HG02943 (cell line): ENCODE measurements at regions not wholly inside any gene's neighbourhood (a gene's known extent, or its start where the extent isn't known, plus 50 kb on each side); places are given as distances from the start of the nearest gene placed in this dataset.
"Not testable (repeated sequence)": the region's sequence is repeated elsewhere in the genome, so short reads cannot be mapped to it uniquely, and the experiment has no call there.

Experiments
- ATAC-seq: cut with Tn5 transposase; IDR thresholded peaks from one replicate; pipeline ENCODE4 v1.9.1; 2021; ENCODE audit warnings: mild to moderate bottlenecking, low read depth, moderate library complexity; ENCODE audit not compliant: unreplicated experiment

DNA sequence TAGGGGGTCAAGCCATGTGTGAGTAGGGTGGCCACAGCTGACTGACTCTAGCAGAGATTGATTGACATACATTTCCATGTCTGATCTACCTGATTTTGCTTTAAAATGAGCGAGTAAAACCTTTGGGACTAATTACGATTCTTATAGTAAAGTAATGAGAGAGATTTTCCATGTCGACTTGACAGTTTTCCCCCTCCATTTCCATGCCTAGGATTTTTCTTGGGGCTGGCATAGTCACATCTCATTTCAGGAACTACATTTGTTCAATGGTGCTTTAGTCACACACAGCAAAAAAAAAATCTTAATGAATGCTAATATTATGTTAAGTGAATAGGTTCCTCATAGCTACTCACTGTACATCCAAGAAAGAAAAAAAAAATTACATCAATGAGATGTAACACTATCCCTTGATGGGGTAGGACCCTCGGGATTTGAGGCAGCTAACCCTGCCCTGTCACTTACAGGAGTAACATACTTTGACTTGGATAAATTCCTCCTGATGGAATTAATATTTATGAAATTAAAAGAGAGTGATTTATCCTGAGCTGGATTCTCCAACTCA, 690.9 kb downstream of the TDRD15 start:
- ATAC-seq, result no peak

DNA sequence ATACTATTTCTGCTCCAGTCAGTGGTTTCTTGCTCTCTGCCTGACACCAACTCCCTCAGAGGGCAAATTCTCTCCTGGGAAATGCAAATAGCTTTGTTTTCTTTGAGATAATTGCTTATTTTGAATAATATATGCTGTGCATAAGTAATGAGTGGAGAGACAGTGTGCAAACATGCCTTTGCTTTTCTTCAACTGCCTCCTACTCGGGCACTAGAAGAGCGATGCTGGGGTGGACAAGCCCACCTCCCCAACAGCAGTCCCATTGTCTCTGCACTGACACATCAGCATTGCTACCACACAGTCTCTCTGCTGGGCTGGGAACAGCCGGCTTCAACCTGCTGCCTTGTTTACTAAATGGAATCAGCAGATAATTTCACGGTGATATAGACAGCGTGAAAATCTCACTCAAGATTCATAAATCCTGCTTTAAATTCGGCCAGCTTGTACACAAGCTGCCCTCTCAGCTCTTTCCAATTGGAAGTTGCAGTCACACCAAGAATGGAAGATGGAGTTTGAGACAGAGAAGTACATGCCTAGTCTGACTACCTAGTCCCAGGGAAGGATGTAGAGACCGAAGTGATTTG, 694.5 kb downstream of the TDRD15 start:
- ATAC-seq, result no peak

DNA sequence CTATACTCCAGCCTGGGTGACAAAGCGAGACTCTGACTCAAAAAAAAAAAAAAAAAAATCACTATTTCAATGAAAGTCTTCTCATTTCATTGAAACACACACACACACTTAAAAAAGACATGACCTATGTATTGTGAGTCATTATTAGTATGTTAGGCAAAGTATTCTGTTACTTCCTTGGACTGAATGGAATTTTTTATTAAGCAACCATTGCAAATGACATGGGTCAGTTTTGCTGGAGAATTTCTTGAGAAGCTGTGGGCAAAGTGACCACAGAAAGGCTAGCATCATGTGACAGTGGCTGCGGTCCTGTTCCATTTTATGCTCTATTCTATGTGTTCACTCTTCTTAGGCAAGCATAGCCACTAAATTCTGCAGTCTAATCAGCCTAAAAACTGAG, 695.7 kb downstream of the TDRD15 start:
- ATAC-seq, result no peak

DNA sequence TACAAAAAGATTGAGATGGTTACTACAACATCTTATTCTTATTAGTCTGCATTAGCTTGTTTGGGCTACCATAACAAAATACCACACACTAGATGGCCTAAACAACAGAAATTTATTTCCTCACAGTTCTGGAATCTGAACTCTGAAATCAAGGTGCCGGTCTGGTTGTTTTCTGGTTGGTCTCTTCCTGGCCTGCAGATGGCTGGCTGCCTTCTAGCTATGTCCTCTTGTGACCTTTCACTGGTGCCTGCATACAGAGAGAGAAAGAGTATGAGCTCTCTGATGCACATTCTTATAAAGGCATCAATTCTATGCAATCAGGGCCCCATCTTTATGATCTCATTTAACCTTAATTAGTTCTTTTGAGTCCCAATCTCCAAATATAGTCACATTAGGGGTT, 696.5 kb downstream of the TDRD15 start:
- ATAC-seq, result no peak

DNA sequence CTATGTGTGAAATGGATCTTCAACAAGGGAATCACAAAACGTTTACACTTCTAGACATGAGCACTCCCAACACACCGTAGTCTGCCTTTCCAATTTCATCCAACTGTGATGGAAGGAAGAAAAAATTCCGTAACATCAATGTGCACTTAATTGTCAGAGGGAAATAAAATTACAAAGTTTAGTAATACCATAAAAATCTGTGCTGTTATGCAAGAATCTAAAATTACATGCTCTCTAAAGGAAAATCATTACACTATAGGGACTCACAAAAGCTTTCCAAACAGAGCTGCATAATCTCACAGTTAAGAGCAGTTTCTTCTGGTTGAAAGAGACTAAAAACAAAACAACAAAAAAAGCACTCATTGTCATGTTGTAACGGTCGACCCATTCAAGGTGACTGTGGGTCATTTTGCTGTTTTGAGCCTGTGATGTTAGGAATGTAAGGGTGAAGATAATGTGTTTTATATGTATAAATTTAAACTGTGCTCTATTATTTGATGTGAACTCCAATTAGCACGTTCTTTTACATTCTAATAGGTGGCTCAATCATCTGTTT, 698.0 kb downstream of the TDRD15 start:
- no peak for ATAC-seq

DNA sequence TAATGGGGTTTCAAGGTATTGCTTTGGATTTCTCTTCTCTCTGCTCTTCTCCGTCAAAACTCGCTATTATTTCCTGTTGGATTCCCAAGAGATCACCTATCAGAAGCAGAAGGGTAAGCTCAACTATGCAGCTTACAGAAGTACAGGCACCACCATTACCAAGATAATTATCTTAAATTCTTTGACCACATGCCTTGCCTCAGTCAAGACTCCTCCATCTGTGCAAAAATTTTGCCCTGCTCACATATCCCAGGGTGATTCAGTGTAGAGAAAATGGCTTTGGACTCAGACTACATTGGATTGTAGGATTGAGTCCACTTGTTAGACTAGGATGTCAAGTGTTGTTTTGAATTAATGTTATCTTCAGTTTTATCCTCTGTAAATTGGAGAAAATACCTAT, 698.7 kb downstream of the TDRD15 start:
- no peak for ATAC-seq

DNA sequence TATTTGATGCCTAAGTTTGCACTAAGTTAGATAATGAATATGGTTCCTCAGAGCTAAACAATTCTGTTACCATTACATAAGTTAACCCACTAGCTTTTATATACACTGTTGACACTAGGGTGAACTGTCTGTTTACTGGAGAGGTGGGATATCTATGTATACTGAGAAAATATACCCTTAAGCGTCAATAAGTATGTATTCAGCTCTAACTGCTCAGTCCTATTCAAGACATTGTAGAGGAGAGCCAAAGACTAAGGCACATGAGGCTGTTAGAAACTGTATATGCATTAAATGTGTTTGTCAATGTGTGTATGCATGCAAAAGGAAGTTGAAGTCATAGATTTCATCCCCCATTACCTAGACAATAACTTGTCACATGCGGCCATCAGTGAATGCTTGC, 710.0 kb downstream of the TDRD15 start:
- no peak for ATAC-seq

DNA sequence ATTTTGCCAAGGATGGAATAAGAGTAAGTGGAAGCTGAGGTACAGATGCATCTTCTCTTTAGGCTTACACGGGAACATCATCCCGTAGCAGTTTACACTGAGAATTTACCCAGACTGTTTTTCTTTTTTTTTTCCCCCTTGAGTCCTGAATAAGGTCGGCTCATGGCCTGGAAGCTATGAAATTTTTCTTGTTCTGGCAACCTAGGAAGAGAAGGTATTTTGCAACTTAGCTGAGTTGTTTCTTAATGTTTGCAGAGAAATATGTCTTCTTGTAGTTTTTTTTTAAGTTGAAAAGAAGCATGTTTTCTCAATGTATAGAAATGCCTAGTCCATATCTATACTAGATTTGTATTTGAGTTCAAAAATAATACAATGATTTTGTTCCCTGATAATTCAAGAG, 712.5 kb downstream of the TDRD15 start:
- ATAC-seq, result no peak

DNA sequence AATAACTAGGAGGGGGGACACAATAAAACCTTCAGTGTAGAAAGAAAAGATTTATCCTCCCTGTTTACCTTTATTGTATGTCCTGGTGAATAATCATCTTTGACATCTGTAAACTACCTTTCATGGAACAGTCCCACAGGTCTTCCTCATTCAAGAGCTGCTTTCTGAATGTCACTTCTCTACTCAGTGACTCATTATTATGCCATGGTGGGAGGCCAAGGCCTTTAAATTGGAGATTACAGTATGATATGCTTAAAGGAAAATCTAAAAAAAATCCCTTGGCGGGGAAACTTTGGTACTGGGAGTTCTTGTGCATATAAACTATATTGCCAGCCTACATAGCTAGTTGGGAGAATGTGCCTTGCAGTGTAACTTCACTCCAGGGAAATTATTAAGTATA, 713.0 kb downstream of the TDRD15 start:
- no peak for ATAC-seq

DNA sequence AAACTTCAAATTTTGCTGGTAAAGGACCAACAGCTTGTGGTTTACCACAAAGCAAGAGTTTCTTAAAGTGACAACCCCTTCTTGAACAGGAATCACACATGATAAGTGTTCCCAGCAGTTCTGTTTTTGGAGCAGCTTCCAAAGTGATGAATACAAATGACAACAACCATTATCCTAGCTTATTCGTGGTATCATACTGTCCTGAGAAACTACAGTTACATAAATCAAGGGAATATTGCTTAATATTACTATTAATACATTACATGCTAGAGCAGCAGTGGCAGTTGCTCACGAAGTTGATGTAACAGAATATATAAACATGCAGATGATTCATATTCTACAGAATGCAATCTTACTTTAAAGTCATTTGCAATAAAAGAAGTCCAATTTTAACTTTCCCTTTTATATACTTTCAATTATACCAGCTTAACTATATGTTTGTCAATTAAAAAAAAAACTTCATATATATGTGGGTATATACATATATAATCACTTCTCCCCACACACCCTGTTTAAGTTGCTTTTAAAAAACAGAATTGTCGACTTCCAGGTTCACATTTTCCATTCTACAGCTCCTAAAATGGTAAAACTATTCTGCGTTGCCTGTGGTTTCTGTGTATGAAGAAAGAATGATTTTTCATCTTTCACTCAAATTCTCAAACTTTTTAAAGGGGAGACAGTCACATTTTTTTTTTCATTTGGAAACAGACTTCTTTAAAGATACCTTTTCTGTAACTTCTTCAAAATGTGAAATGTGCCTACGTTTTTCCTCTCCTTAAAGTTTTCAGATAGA, 713.6 kb downstream of the TDRD15 start:
- ATAC-seq, result no peak

DNA sequence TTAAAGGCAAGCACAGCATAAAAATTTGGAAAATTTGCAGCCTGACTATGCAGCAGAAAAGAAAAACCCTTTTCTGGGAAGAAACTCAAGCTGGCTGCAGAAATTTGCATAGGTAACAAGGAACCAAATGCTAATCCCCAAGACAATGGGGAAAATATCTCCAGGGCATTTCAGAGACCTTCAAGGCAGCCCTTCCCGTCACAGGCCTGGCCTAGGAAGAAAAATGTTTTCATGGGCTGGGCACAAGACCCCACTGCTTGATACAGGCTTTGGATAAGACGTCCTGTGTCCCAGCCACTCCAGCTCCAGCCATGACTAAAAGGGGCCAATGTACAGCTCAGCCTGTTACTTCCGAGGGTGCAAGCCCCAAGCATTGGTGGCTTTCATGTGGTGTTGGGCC, 717.6 kb downstream of the TDRD15 start:
- no peak for ATAC-seq

DNA sequence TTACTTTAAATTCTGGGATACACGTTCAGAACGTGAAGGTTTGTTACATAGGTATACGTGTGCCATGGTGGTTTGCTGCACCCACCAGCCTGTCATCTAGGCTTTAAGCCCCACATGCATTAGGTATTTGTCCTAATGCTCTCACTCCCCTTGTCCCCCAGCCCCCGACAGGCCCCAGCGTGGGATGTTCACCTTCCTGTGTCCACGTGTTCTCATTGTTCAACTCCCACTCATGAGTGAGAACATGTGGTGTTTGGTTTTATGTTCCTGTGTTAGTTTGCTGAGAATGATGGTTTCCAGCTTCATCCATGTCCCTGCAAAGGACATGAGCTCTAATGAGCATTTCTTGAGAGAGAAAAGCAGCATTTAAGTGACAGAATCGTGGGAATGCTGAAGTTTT, 726.6 kb downstream of the TDRD15 start:
- not testable (repeated sequence) for ATAC-seq

DNA sequence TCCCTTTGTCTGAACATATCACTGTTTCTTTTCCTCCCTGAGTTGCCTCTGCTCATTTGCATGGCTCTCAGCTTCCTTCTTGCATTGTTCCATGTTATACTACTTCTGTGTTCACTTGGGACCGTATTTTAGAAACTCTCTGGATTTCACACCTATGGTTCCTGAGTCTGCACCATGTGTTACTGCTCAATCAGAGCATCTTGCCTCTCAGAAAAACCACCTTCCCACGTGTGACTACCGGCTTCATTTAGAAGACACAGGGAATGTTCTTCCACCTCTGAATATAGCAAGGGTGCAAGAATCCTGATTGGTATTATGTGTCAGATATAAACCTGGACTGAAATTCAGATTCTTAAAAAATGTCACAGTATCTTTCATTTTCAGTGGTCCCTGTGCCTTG, 731.2 kb downstream of the TDRD15 start:
- no peak for ATAC-seq

DNA sequence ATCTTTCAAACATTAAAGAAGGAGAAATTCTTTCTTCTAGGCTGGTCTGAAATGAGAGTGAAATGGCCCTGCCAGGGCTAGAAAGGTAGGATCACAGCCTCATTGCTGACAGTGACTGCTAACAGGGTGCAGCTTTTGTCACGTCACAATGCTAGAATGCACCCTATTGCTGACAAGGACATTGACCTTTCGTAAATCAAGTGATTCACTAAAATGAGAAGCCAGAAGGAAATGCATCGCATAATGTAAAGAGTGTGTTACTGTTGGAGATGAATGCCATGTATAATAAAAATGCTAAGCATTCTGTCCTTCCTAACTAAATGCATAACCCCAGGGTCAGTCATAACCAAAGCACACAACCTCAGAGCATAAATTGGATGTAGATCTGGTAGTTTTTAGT, 732.9 kb downstream of the TDRD15 start:
- ATAC-seq, result no peak

DNA sequence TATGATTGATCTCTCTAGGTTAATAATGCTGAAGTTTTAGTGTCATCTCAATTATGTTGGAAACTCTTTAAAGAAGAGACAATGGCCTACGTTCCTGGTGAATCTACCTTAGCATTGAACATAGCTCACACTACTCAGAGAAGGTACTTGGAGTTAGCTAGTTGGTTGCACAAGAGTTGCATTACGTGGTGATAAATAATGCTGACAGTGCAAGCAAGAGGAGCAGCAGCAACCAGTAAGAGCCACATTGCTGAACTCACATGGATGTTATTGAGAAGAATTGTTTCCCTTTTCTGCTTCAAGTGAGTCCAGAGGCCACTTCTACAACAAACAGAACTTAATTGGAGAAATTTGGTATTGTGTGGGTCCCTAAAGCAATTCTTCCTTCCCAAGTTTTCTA, 737.1 kb downstream of the TDRD15 start:
- no peak for ATAC-seq

DNA sequence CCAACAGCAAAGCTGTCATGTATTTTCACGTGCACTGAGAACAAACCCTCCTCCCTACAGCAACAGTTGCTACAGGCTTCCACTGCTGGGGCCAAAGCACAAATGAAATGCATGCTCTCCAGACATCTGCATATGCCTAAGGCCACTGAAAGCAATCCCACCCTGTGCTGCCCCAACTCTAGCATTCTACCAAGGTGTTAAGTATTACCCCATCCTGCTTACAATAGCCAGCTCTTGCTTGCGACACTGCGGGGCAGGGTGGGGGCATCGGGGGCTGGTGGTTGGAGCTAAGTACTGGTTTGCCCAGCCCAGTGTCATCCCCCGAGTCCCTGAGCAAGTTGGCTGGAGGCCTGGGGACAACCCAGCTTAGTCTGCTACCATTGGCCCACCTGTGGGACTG, 742.5 kb downstream of the TDRD15 start:
- ATAC-seq, result no peak

DNA sequence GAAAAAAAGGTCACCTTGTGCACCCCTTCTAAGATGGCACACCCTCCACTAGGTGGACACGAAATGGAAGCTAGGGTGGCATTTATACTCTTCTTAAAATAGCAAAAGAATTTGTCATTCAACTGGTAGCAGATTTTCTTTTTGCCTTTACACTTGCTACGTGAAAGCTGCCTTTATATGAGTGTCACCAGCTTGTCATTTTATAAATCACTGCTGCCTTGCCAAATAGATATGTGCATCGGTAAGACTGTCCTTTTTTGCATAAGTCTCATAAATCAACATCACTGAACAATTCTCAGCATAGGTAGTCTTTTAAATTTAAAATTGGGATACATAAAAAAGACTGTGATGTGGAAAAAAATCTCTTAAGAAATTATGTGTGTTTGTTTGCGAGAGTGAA, 764.1 kb downstream of the TDRD15 start:
- ATAC-seq, result no peak

DNA sequence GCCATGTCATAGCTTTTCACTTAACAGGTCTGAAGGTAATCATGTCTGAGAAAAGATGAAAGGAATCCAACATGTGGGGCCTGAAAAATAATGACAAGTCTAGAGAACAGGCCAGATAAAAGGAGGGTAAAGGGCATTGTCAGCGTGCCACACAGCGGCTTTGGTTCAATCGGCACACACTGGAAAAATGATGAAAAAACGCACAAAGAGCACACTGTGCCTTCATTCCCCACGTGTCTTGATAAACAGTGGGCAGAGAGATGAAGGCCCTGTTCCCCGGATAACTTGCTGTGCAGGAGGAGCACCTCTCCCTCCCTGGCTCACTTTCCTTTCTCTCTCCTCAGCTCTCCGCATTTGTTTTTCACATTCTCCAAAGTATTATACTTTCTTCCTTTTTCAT, 766.3 kb downstream of the TDRD15 start:
- no peak for ATAC-seq

DNA sequence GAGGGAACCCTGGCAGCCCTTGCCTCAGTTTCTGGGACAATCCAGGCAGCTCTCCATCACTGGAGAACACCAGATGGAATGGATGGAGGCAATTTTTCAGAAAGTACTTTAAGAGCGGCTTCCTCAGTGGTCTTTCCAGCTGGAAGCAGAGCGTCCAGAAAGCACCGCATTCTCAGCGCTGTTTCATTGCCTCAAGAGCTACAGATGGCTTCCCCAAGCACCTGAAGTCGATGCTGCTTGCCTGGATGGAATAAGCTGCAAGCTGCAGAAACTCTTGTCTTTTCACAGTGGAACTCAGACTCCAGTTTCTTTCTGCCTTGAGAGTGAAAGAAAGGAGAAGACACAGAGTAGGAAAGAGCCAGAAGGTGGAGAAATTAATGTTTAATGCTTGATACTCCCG, 766.9 kb downstream of the TDRD15 start:
- no peak for ATAC-seq

DNA sequence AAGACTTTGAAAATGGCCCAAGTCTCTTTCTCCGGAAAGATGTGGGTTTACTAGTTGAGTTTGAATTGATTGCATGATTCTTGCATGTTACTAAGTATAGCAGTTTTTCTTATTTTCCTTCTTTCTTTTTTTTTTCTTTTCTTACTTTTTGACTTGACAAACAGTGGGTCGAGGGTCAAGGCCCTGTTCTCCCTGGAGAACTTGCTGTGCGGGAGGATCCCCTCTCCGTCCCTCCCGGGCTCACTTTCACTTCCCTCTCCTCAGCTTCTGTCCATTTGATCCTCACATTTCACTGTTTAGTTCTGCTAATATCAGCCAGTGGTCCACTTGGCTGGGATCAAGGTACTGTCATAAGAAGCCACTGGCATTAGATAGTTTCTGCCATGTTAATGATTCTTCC, 767.4 kb downstream of the TDRD15 start:
- ATAC-seq, result no peak

DNA sequence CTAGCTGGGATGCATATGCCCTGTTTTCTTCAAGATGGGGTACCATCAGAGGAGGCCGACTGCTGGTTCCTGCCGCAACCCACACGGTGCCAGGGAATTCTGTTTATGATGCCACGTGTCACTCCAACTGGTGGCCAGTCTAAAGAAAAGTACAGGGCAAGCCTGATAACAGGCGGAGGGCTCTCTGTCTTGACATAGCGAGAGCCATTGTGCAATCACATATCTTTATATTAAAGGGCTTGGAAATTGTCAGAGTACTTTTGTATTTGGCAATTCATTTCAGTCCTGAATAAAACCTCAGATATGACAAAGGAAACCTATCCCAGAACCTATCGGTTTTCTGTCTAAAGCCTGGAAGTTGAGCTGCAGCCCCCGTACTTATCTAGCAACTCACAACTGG, 768.4 kb downstream of the TDRD15 start:
- ATAC-seq, result no peak

DNA sequence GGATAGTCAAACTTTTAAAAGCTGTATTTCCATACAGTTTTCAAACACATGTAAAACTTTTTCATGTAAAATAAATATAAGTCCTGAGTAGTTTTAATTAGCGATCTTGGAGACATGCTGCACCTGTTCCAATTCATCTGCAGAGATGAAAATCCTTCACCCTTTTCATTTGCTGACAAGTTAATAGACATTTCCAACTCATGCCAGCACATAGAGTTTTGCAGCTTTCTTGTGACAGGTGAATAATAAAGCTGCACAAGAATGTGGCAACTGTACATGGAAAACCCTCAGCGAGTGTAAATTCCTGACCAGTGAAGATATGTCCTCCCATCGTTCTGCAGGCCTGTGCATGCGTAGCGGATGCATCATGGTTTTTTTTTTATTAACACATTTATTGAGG, 771.4 kb downstream of the TDRD15 start:
- ATAC-seq, result no peak
